AG08396 (cell line): ENCODE measurements at regions not wholly inside any gene's neighbourhood (a gene's known extent, or its start where the extent isn't known, plus 50 kb on each side); places are given as distances from the start of the nearest gene placed in this dataset.
"Not testable (repeated sequence)": the region's sequence is repeated elsewhere in the genome, so short reads cannot be mapped to it uniquely, and the experiment has no call there.

Experiments
- DNase-seq: peaks from one replicate; pipeline ENCODE4 v3.0.0; 2012; ENCODE audit warnings: low spot score, mixed read lengths

GRCh38 chr6:159522877-159523547 is 170.0 kb downstream of the SOD2 start:
- DNase-seq: no peak

GRCh38 chr6:159521962-159522361 is 171.1 kb downstream of the SOD2 start:
- DNase-seq: no peak

GRCh38 chr6:159520002-159520401 is 173.0 kb downstream of the SOD2 start:
- DNase-seq: no peak

- DNase-seq: not testable (repeated sequence)
Measured at GRCh38 chr6:159515811-159516210, 177.2 kb downstream of the SOD2 start.

GRCh38 chr6:159513914-159514313 is 179.1 kb downstream of the SOD2 start:
- no peak for DNase-seq

- no peak for DNase-seq
Measured at GRCh38 chr6:159513074-159513720, 179.8 kb downstream of the SOD2 start.

- DNase-seq: no peak
Measured at GRCh38 chr6:159512571-159512970, 180.5 kb downstream of the SOD2 start.

- DNase-seq: no peak
Measured at GRCh38 chr6:159512104-159512503, 180.9 kb downstream of the SOD2 start.

- no peak for DNase-seq
Measured at GRCh38 chr6:159510141-159510540, 182.9 kb downstream of the SOD2 start.

- DNase-seq: no peak
Measured at GRCh38 chr6:159508931-159509330, 184.1 kb downstream of the SOD2 start.

- no peak for DNase-seq
Measured at GRCh38 chr6:159506048-159506447, 187.0 kb downstream of the SOD2 start.

GRCh38 chr6:159505140-159505922 is 187.7 kb downstream of the SOD2 start:
- DNase-seq: no peak

GRCh38 chr6:159501558-159501957 is 191.5 kb downstream of the SOD2 start:
- no peak for DNase-seq

GRCh38 chr6:159499034-159499433 is 194.0 kb downstream of the SOD2 start:
- no peak for DNase-seq

- no peak for DNase-seq
Measured at GRCh38 chr6:159494586-159494972, 198.5 kb downstream of the SOD2 start.

- DNase-seq: no peak
Measured at GRCh38 chr6:159493898-159494585, 199.0 kb downstream of the SOD2 start.

- no peak for DNase-seq
Measured at GRCh38 chr6:159493231-159493897, 199.7 kb downstream of the SOD2 start.

- no peak for DNase-seq
Measured at GRCh38 chr6:159490298-159490937, 202.6 kb downstream of the SOD2 start.

GRCh38 chr6:159487636-159488035 is 205.4 kb downstream of the SOD2 start:
- no peak for DNase-seq

GRCh38 chr6:159483259-159483658 is 209.8 kb downstream of the SOD2 start:
- no peak for DNase-seq

- DNase-seq: no peak
Measured at GRCh38 chr6:159481897-159482296, 211.1 kb downstream of the SOD2 start.
